ENCODE measurements at regions not wholly inside any gene's neighbourhood (a gene's known extent, or its start where the extent isn't known, plus 50 kb on each side); places are given as distances from the start of the nearest gene placed in this dataset.
"Not testable (repeated sequence)": the region's sequence is repeated elsewhere in the genome, so short reads cannot be mapped to it uniquely, and the experiment has no call there.

GRCh38 chr11:67759321-67759720 is 84.9 kb upstream of the ALDH3B2 start:
- not testable (repeated sequence) for DNase-seq

GRCh38 chr11:67758467-67758866 is 84.0 kb upstream of the ALDH3B2 start:
- DNase-seq = not testable (repeated sequence)

GRCh38 chr11:67758009-67758408 is 83.6 kb upstream of the ALDH3B2 start:
- not testable (repeated sequence) for DNase-seq

GRCh38 chr11:67753820-67754219 is 79.4 kb upstream of the ALDH3B2 start:
- DNase-seq = not testable (repeated sequence)

GRCh38 chr11:67745181-67745726 is 70.8 kb upstream of the ALDH3B2 start:
- DNase-seq = no peak

GRCh38 chr11:67744231-67744630 is 69.8 kb upstream of the ALDH3B2 start:
- DNase-seq = not testable (repeated sequence)

GRCh38 chr11:67738231-67738630 is 63.8 kb upstream of the ALDH3B2 start:
- DNase-seq = not testable (repeated sequence)

GRCh38 chr11:67737562-67738080 is 63.2 kb upstream of the ALDH3B2 start:
- DNase-seq = not testable (repeated sequence)

GRCh38 chr11:67732045-67732787 is 57.8 kb upstream of the ALDH3B2 start:
- no peak for DNase-seq

- DNase-seq = no peak
These were observed 57.2 kb upstream of the ALDH3B2 start for GRCh38 chr11:67731583-67731982.

- DNase-seq = not testable (repeated sequence)
These were observed 53.7 kb upstream of the ALDH3B2 start for GRCh38 chr11:67728163-67728571.

- DNase-seq = not testable (repeated sequence)
These were observed 52.9 kb upstream of the ALDH3B2 start for GRCh38 chr11:67727066-67728040.

Measured in Kasumi-1 (cell line).